ENCODE measurements at regions not wholly inside any gene's neighbourhood (a gene's known extent, or its start where the extent isn't known, plus 50 kb on each side); places are given as distances from the start of the nearest gene placed in this dataset.

DNA sequence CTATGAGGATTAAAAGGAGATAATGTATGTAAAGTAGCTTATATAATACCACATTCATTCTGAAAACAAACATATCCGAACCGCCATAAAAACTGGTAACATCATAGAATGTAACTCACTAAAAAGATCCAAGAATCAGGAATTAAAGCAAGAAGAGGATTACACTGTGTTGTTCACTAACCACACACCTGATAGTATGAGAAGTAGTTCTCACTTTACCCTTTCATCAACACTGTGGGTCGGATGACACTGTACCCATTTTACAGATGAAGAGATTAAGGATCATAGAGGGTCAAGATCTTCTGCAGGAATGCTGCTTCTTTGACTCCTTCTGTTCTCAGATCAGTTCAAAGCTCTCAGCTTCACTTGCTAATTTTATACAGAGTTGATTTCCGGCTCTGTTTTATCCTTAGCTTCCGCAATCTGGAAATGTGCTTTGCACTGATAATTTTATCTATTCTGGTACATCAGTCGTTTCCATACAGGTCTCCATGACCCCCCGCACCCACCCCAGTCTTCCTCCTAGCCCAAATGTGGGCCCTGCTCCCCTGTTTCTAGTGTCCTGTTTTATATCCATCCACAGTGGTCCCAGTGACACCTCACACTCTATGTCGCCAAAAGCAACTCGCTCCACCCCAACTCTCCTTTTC is 288.6 kb upstream of the CCL2 start:
- in situ Hi-C loops (cut with HindIII; ENCODE audit: low pct_unique_long_range_greater_than_20kb, low sequenced_read_pairs), result no loop called here
- DNase-seq (ENCODE audit: low read depth, low spot score), result no peak

DNA sequence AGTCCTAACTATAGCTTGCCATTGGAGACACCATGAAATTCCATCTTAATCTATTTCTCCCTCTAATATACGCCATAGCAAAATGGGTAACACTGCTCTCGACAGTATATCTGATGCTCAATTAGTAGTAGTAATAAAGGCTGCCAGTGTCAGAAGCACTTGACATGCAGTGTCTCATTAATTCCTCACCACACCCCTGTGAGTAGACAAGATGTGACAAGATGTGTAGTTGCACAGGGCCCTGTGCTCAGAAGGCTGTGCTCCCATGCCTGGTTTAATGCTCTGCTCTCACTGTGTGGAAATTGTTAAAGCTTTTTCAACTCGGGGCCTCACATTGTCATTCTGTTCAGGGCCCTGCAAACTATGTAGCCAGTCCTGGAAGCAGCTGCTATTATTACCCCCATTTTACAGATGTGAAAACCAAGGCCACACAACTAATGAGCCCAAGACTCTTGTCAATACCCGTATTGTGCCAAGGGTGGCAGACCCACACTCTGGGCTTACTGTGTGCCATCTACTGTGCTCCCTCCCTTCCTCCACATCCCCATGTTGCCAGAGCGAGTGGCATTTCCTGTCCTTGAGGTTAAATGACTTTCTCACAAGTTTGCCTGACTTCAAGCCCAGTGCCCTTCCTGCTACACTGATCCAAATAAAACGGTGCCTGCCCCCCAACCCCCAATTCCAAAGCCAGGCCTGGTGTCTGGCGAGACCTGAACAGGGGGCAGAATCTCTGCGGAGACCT is 287.3 kb upstream of the CCL2 start:
- in situ Hi-C loops (cut with HindIII; ENCODE audit: low pct_unique_long_range_greater_than_20kb, low sequenced_read_pairs), result no loop called here
- DNase-seq (ENCODE audit: low read depth, low spot score), result no peak

DNA sequence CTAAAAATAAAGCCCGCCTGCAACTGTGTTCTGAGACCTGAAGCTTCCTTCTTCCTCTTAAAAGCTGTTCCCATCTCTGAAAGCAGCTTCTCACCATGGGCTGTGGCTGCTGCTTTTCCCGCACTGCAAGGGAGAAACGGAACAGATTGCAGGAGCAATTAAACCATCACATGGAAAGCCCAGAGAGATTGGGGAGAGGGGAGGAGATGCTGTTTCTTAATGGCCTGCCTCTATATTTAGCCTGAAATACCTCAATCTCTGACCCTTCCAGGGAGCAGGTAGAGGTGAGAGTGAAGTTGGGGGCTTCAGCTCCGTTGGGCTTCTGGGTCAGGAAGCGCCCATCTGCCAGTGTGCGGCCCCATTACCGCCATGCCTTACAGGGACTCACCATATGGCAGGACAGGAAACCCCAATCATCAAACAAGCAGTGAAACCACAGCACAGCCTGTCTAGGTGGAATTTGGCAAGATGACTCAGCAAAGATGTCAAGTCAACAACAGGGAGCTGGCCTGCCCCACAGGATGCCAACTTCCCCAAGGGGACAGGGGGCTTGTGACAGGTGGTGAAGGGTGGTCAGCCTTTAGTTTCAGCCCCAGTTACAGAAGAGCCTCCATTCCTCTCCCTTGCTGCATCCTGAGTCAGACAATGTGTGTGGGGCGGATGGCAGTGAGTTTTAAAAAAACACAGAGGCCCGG is 286.6 kb upstream of the CCL2 start:
- no peak for DNase-seq (ENCODE audit: low read depth, low spot score)

DNA sequence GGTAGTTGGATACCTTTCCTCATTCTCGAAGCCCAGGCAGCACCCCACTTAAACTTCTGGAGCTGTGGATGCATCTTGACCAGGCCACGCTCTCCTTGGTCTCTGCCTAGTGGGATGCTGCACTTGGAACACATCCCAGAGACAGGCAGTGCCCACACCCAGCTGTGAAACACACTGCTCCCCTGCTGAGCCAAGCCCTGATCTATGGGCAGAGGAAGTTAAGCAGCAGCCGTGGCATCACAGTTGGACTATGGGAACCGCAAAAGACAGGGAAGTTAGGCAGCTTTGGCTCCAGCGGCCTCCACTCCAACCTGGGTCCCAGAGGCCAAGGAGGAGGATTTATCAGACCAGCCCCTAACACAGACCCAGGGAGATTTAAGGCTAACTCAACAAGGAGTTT is 284.8 kb upstream of the CCL2 start:
- in situ Hi-C loops (cut with HindIII; ENCODE audit: low pct_unique_long_range_greater_than_20kb, low sequenced_read_pairs), result no loop called here
- DNase-seq (ENCODE audit: low read depth, low spot score), result no peak

More for the DNA sequence above, 286.6 kb upstream of the CCL2 start:
- in situ Hi-C loops (cut with HindIII; ENCODE audit: low pct_unique_long_range_greater_than_20kb, low sequenced_read_pairs), result no loop called here

GRCh38 chr17:33972763-33973162 is 282.3 kb upstream of the CCL2 start:
- in situ Hi-C loops (cut with HindIII; ENCODE audit: low pct_unique_long_range_greater_than_20kb, low sequenced_read_pairs), result no loop called here
- no peak for DNase-seq (ENCODE audit: low read depth, low spot score)

GRCh38 chr17:33973491-33973890 is 281.6 kb upstream of the CCL2 start:
- in situ Hi-C loops (cut with HindIII; ENCODE audit: low pct_unique_long_range_greater_than_20kb, low sequenced_read_pairs), result no loop called here
- DNase-seq (ENCODE audit: low read depth, low spot score), result no peak

DNA sequence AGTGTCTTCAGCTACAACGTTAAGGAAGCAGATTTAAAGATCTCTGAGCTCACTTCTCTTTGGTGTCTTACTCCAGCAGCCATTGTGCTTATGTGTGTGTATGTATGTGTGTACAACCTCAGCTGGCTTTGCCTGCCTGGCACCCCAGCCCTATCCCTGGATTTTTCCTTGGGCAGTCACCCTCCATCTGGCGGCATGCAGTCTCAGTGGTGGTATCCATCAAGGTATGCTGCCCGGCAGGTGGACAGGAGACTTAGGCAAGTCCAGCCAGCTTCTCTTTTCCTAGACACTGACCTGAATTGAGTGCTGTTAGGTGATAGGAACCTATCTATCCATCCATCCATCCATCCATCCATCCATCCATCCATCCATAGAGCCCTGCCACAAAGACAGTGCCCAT is 280.8 kb upstream of the CCL2 start:
- in situ Hi-C loops (cut with HindIII; ENCODE audit: low pct_unique_long_range_greater_than_20kb, low sequenced_read_pairs), result no loop called here

DNA sequence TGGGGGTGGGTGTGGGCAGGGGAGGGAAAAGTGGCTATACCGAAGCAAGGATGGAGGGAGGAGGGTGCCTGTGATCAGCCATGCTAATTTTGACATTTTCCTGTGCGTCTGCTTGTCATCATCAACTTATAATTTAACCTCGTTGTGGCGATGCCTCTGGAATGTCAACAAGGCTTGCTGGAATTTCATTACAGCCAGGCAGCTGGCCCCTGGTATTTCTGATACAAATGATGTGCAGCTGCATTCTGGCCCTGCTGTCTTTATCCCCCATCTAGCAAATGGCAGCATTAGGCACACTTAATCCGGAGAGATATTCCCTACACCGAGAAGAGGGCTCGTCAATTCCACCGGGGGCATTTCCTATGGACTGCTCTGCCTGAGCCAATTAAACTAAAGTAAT is 278.3 kb upstream of the CCL2 start:
- DNase-seq (ENCODE audit: low read depth, low spot score), result no peak
- in situ Hi-C loops (cut with HindIII; ENCODE audit: low pct_unique_long_range_greater_than_20kb, low sequenced_read_pairs), result no loop called here

More for the DNA sequence above, 280.8 kb upstream of the CCL2 start:
- no peak for DNase-seq (ENCODE audit: low read depth, low spot score)

DNA sequence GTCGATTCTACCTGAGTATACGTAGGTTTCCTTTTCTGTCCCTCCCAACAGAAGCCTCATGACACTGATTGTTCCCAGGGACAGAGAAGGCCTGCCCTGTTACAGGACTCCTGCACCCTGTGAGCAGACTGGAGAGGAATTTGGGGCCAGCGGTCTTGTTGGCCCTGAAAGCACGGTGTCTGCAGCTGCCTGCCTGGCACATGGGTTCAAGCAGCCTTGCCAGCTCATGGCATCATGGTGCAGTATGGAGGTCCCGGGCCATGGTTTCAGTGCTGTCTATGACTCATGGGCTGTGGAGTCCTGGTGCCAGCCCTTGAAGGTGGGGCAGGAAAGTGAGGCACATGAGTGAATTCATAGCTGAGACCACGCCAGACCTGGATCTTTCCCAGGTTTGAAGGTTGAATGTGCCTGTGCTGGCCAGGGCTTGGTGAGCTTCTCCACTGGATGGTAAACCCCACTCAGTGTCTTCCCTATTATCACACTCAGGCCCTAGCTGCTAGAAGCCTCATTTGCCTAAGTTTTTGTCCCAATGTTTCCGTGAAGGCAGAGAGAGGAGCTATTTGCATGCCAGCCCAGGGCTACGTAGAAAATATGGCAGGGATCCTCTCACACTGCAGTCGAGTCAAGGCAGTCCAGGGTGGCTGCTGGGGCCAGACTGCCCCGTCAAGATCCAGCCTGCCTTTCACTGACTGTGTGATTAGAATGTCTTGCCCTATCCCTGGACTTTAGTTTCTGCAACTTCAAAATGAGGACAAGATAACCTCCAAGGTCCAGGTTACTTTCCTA is 277.2 kb upstream of the CCL2 start:
- in situ Hi-C loops (cut with HindIII; ENCODE audit: low pct_unique_long_range_greater_than_20kb, low sequenced_read_pairs), result no loop called here
- DNase-seq (ENCODE audit: low read depth, low spot score), result no peak

GRCh38 chr17:33978889-33979288 is 276.2 kb upstream of the CCL2 start:
- in situ Hi-C loops (cut with HindIII; ENCODE audit: low pct_unique_long_range_greater_than_20kb, low sequenced_read_pairs), result no loop called here
- no peak for DNase-seq (ENCODE audit: low read depth, low spot score)

DNA sequence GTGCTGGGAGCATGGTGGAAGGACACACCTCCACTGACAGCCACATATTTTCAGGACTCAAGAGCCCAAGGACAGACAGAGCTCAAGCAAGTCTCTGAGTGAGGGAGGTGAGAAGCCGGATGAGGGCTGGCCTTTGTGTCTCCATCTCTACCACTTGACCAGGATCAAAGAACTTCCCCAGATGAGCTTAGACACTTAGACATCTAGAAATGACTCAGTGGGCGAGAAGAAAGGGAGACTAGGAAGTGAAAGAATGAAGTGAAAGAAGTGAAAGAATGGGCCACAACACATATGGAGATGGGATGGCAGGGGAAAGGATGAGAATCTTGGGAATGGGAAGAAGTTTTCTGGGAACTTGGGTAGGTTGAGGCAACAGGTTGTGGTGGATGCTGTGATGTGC is 274.9 kb upstream of the CCL2 start:
- no peak for DNase-seq (ENCODE audit: low read depth, low spot score)

GRCh38 chr17:33981711-33982601 is 273.1 kb upstream of the CCL2 start:
- DNase-seq (ENCODE audit: low read depth, low spot score), result no peak
- in situ Hi-C loops (cut with HindIII; ENCODE audit: low pct_unique_long_range_greater_than_20kb, low sequenced_read_pairs), result no loop called here

More for the DNA sequence above, 274.9 kb upstream of the CCL2 start:
- in situ Hi-C loops (cut with HindIII; ENCODE audit: low pct_unique_long_range_greater_than_20kb, low sequenced_read_pairs), result no loop called here

- in situ Hi-C loops (cut with HindIII; ENCODE audit: low pct_unique_long_range_greater_than_20kb, low sequenced_read_pairs), result no loop called here
- DNase-seq (ENCODE audit: low read depth, low spot score), result no peak
Observed at GRCh38 chr17:33982909-33983308, 272.2 kb upstream of the CCL2 start.

DNA sequence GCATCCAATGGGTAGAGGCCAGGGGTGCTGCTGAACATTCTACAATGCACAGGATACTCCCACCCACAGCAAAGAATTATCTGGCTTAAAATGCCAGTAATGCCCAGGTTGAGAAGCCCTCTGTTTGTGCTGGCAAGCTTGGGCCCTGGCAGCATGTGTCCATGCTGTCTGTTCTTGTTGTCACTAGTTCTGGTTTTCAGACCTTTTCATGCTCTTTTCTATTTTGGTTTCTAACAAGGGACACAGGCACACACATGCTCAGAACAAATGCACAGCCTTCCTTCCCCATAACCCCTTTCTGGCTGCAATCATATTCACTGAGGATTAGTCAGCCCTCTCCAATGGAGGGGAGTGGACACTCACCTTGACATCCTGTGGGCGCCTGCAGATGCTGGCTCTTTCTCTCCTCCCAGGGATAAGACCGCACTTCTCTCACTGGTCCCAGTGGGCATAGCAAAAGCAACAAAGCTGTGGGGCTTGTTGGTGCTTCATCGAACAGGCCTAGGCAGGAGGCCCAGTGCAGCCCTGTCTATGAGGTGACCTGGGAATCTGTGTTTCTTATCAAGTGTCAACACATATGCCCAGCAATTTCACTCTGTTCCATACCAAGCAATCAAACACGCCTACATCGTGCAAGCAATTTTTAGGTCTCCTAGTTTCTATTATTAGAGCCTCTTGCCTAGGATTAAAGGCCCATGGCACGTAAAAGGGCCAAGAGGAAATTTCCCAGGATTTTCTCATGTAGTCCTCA is 271.1 kb upstream of the CCL2 start:
- in situ Hi-C loops (cut with HindIII; ENCODE audit: low pct_unique_long_range_greater_than_20kb, low sequenced_read_pairs), result no loop called here
- no peak for DNase-seq (ENCODE audit: low read depth, low spot score)

GRCh38 chr17:33986088-33986487 is 269.0 kb upstream of the CCL2 start:
- in situ Hi-C loops (cut with HindIII; ENCODE audit: low pct_unique_long_range_greater_than_20kb, low sequenced_read_pairs), result no loop called here
- no peak for DNase-seq (ENCODE audit: low read depth, low spot score)

- in situ Hi-C loops (cut with HindIII; ENCODE audit: low pct_unique_long_range_greater_than_20kb, low sequenced_read_pairs), result no loop called here
- DNase-seq (ENCODE audit: low read depth, low spot score), result no peak
Observed at GRCh38 chr17:33986566-33986965, 268.5 kb upstream of the CCL2 start.

DNA sequence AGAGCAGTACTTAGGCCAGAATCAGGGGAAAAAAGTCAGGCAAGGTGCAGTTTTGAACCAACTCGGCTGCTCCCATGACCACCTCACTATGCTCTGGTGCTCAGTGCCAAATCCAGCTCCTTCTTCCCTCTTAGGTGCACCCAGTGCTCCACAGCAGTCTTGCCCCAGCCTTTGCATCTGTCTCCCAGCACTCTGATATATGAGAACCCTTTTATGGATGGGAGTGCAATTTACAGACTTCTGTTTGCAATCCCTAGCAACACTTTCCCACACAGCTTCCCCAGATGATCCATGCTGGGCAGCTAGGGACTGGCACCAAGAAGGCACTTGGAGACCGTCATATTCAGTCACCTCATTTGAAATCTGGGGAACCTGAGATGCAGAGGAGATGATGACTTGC is 267.9 kb upstream of the CCL2 start:
- no peak for DNase-seq (ENCODE audit: low read depth, low spot score)
- in situ Hi-C loops (cut with HindIII; ENCODE audit: low pct_unique_long_range_greater_than_20kb, low sequenced_read_pairs), result no loop called here
